GM12892 (cell line): ENCODE measurements at regions not wholly inside any gene's neighbourhood (a gene's known extent, or its start where the extent isn't known, plus 50 kb on each side); places are given as distances from the start of the nearest gene placed in this dataset.
"Not testable (repeated sequence)": the region's sequence is repeated elsewhere in the genome, so short reads cannot be mapped to it uniquely, and the experiment has no call there.

Source experiments
- DNase-seq: peaks from one replicate; pipeline ENCODE4 v3.0.0; 2011; ENCODE audit not compliant: insufficient read length
- FAIRE-seq: peaks from 2 replicates; lab custom pipeline; 2011; peaks lifted over from hg19 to GRCh38; lab: Jason Lieb, UNC

DNA sequence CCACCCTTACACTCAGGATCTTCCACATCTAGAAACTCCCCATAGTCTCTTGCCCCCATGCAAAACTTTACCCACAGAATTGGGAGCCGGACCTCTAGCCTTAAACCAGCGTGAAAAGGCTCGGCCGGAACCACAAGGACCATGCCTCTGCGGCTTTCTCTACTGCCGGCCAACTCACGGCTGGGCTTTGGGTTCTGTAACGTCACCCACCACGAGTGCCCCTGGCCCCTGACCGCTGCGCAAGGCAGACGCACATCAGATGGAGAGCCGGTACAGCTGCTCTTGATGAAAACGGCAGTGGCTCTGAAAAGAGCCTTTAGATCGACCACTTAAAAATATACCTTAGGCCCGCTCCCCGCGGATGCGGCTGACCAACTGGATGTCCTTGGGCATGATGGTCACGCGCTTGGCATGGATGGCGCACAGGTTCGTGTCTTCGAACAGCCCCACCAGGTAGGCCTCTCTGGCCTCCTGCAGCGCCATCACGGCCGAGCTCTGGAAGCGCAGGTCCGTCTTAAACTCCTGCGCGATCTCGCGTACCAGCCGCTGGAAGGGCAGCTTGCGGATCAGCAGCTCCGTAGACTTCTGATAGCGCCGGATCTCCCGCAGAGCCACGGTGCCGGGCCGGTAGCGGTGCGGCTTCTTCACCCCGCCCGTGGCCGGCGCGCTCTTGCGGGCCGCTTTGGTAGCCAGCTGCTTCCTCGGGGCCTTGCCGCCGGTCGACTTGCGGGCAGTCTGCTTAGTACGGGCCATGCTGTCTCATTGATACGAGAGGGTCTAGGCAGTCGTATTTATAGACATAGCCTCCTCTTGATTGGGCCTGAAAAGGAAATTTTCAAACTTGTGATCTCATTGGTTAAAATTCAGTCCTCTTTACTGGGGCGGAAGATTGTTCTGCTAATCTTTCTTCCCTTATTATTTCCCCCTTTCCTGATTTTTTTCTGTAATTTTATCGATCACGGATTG is 66.3 kb downstream of the FAM72C start:
- DNase-seq, FAIRE-seq: not testable (repeated sequence)

DNA sequence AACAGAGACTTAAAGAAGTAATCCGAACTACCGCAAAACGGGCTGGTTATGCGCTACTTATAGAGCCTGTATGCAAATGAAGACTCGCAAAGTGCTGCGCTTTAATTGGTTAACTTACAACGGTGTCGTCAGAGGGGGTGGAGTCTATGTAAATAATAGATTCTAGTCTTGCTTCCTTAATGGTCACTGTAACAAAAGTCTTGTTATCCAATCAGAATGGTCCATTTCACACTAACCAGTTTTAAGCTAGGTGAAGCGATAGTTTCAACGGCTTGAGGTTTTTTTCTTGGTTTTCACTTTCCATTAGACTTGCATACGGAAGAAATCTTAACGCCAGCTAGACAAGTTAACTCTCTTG is 67.2 kb downstream of the FAM72C start:
- not testable (repeated sequence) for FAIRE-seq

GRCh38 chr1:143903899-143904621 is 67.7 kb downstream of the FAM72C start:
- DNase-seq: not testable (repeated sequence)

More for the DNA sequence above, 67.2 kb downstream of the FAM72C start:
- DNase-seq: not testable (repeated sequence)

GRCh38 chr1:143896377-143896776 is 75.4 kb downstream of the FAM72C start:
- not testable (repeated sequence) for FAIRE-seq, DNase-seq

More at GRCh38 chr1:143903899-143904621, 67.7 kb downstream of the FAM72C start:
- FAIRE-seq: not testable (repeated sequence)

- not testable (repeated sequence) for FAIRE-seq, DNase-seq
These were observed 86.7 kb downstream of the FAM72C start for GRCh38 chr1:143884932-143885574.

DNA sequence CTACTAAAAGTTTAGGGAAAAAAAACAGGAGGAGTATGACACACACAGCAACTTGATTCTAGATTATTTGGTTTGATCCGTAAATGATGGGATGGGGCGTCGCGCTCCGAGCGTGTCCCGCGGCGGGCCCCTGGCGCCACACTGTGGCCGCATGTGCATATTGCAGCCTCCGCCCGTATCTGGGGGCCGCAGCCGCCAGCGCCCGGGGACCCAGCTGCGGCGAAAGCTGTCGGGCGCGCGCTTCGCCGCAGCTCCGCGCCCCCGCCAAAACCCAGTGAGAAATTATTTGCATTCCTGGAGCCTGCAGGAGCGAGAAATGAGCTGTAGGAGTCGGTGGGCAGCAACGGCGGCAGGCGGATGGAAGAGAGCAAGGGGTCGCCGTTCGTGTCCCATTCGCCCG is 87.3 kb downstream of the FAM72C start:
- not testable (repeated sequence) for DNase-seq, FAIRE-seq

DNA sequence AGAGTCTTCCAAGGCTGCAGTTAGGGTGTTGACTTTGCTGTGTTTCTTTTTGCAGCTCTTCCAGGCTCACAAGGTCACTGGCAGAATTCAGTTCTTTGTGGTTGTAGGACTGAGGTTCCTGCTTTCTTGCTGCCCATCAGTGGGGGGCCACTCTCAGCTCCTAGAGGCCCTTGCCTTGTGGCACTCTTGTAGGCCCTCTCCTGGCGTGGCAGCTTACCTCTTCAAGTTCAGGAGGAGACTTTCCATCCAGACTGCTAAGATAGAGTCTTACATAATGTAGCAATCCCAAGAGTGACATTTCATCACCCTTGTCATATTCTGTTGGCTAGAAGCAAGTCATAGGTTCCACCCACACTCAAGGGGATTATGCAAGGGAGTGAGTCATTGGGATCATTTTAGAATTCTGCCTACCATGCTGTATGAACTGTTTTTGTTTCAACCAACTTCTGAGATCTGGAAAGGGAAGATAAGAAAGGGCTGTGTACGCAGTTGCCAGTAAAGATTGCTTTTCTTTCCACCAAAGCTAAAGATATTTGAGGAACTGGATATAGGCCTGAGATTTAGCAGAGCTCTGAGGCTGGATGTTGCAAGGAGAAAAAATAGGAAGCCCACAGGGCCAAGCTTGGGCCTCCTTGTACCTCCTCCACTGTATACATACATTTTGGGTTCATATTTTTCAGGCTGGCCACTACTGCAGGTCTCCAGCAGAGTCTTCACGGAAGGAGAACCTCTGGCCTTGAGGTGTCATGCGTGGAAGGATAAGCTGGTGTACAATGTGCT is 91.8 kb downstream of the FAM72C start:
- DNase-seq, FAIRE-seq: not testable (repeated sequence)

- FAIRE-seq, DNase-seq: not testable (repeated sequence)
These were observed 95.8 kb downstream of the FAM72C start for GRCh38 chr1:143875947-143876346.

GRCh38 chr1:143874625-143875024 is 97.2 kb downstream of the FAM72C start:
- not testable (repeated sequence) for FAIRE-seq, DNase-seq

GRCh38 chr1:143873650-143874049 is 98.1 kb downstream of the FAM72C start:
- not testable (repeated sequence) for DNase-seq, FAIRE-seq

GRCh38 chr1:143870388-143870787 is 101.4 kb downstream of the FAM72C start:
- not testable (repeated sequence) for FAIRE-seq, DNase-seq

GRCh38 chr1:143867590-143868220 is 104.1 kb downstream of the FAM72C start:
- FAIRE-seq, DNase-seq: not testable (repeated sequence)

GRCh38 chr1:143863901-143864520 is 107.8 kb downstream of the FAM72C start:
- DNase-seq: not testable (repeated sequence)

GRCh38 chr1:143862722-143863121 is 109.1 kb downstream of the FAM72C start:
- not testable (repeated sequence) for DNase-seq, FAIRE-seq

More at GRCh38 chr1:143863901-143864520, 107.8 kb downstream of the FAM72C start:
- not testable (repeated sequence) for FAIRE-seq

GRCh38 chr1:143861306-143861705 is 110.5 kb downstream of the FAM72C start:
- not testable (repeated sequence) for DNase-seq, FAIRE-seq

DNA sequence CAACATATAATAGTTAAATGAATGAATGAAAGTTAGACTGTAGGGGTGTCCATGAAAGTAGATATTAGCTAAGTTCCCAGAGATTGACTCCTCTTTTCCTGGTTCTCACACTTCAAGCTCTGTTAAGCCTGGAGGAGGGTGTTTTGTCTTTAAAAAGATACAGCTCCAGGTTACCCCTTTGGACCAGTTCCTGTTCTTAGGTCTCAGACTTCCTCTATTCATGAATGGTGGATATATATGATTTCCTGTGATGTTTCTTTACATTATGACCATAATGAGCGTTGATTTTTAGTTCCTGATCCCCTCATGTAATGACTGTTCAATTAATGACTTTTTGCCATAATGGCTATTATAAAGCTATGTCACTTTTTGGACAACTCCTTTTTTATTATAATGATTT is 115.9 kb downstream of the FAM72C start:
- not testable (repeated sequence) for DNase-seq

DNA sequence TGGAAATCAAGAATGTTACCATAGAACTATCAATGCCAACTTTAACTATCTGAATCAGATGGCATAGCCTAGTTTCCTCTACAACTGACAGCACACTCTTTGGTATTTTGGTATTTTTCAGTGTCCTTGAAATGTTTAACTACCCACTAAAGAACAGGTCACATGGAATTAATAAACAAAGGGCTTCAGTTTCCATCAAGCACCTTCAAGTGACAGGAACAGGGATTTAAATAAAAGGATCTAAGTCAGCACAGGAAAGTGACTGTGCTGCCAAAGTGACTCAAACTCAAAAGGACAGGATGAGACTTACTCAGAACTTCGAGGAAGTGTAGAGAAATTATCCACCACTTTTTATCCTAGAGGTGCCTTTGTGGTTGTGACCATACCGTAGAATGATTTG is 117.7 kb downstream of the FAM72C start:
- not testable (repeated sequence) for DNase-seq, FAIRE-seq

More for the DNA sequence above, 115.9 kb downstream of the FAM72C start:
- FAIRE-seq: not testable (repeated sequence)

DNA sequence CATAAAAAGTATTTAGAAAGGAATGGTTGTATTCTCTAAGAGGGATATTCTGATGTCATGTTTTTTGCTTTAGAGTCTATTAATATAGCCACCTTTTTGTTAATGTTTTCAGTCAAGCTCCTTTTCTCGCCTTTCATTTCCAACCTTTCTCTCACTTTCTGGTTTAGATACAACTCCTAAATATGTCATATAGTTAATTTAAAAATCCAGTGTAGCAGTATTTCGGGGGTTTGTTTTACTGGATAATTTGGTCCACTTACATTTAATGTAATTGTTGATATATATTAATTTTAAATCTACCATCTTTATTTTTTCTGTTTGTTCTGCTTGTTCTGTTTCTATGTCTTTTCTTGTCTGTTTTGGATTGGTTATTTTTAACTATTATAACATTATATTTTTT is 121.1 kb downstream of the FAM72C start:
- not testable (repeated sequence) for DNase-seq, FAIRE-seq
